Activated naive CD8-positive, alpha-beta T cell treated with anti-CD3 and anti-CD28 coated beads for 36 hours (primary cell): ENCODE measurements at regions not wholly inside any gene's neighbourhood (a gene's known extent, or its start where the extent isn't known, plus 50 kb on each side); places are given as distances from the start of the nearest gene placed in this dataset.

Source experiments
- DNase-seq: peaks from one replicate; pipeline ENCODE4 v3.0.0; 2021
- H3K27ac Mint-ChIP-seq: one replicate; pipeline ENCODE4 v1.8.0; 2022; ENCODE audit warnings: mild to moderate bottlenecking, moderate library complexity, mixed read lengths
- H3K27me3 Mint-ChIP-seq: one replicate; pipeline ENCODE4 v1.8.0; 2022; ENCODE audit warnings: mild to moderate bottlenecking, mixed read lengths
- H3K36me3 Mint-ChIP-seq: one replicate; pipeline ENCODE4 v1.8.0; 2021; ENCODE audit warnings: mild to moderate bottlenecking, mixed read lengths
- H3K4me1 Mint-ChIP-seq: one replicate; pipeline ENCODE4 v1.8.0; 2021; ENCODE audit warnings: mixed read lengths
- H3K4me3 Mint-ChIP-seq: one replicate; pipeline ENCODE4 v1.8.0; 2022; ENCODE audit warnings: mild to moderate bottlenecking, moderate library complexity, mixed read lengths
- H3K9me3 Mint-ChIP-seq: one replicate; pipeline ENCODE4 v1.8.0; 2022; ENCODE audit warnings: mixed read lengths

- no peak overlapping the region for H3K27ac Mint-ChIP-seq
- H3K36me3 Mint-ChIP-seq = no peaks in the 10 kb centered on the region
- H3K4me1 Mint-ChIP-seq = peaks cover 2% of the 10 kb centered on the region
- no peak overlapping the region for H3K4me3 Mint-ChIP-seq
- DNase-seq = no peak
- H3K27me3 Mint-ChIP-seq = no peaks in the 10 kb centered on the region
- H3K9me3 Mint-ChIP-seq = no peaks in the 10 kb centered on the region
Observed at GRCh38 chr2:236342507-236342906, 78.3 kb upstream of the ASB18 start.

GRCh38 chr2:236342951-236343350, 78.7 kb upstream of the ASB18 start:
- peaks cover 2% of the 10 kb centered on the region for H3K4me1 Mint-ChIP-seq

GRCh38 chr2:236343400-236344161, 79.4 kb upstream of the ASB18 start:
- Mint-ChIP-seq H3K27ac (no peak overlapping the region), H3K27me3 (peaks cover 3% of the 10 kb centered on the region), H3K4me3 (no peak overlapping the region), H3K36me3 (no peaks in the 10 kb centered on the region), H3K4me1 (peaks cover 2% of the 10 kb centered on the region), H3K9me3 (no peaks in the 10 kb centered on the region)
- no peak for DNase-seq

More at GRCh38 chr2:236342951-236343350, 78.7 kb upstream of the ASB18 start:
- Mint-ChIP-seq H3K27ac (no peak overlapping the region), H3K36me3 (no peaks in the 10 kb centered on the region), H3K27me3 (no peaks in the 10 kb centered on the region), H3K9me3 (no peaks in the 10 kb centered on the region), H3K4me3 (no peak overlapping the region)
- no peak for DNase-seq

GRCh38 chr2:236344446-236344845, 80.2 kb upstream of the ASB18 start:
- Mint-ChIP-seq H3K9me3 (no peaks in the 10 kb centered on the region), H3K27me3 (peaks cover 3% of the 10 kb centered on the region), H3K27ac (no peak overlapping the region), H3K36me3 (no peaks in the 10 kb centered on the region), H3K4me3 (no peak overlapping the region), H3K4me1 (no peaks in the 10 kb centered on the region)
- DNase-seq = no peak

- Mint-ChIP-seq H3K9me3 (no peaks in the 10 kb centered on the region), H3K27ac (no peak overlapping the region), H3K4me1 (no peaks in the 10 kb centered on the region), H3K4me3 (no peak overlapping the region), H3K27me3 (peaks cover 3% of the 10 kb centered on the region), H3K36me3 (no peaks in the 10 kb centered on the region)
- no peak for DNase-seq
Observed at GRCh38 chr2:236345081-236345714, 81.0 kb upstream of the ASB18 start.

GRCh38 chr2:236346366-236346765, 82.2 kb upstream of the ASB18 start:
- H3K36me3 Mint-ChIP-seq = no peaks in the 10 kb centered on the region
- H3K27me3 Mint-ChIP-seq = peaks cover 3% of the 10 kb centered on the region
- H3K27ac Mint-ChIP-seq = no peak overlapping the region
- H3K4me3 Mint-ChIP-seq = no peak overlapping the region
- no peak for DNase-seq
- H3K9me3 Mint-ChIP-seq = no peaks in the 10 kb centered on the region
- no peaks in the 10 kb centered on the region for H3K4me1 Mint-ChIP-seq

- Mint-ChIP-seq H3K4me1 (peaks cover 2% of the 10 kb centered on the region), H3K36me3 (no peaks in the 10 kb centered on the region), H3K4me3 (no peak overlapping the region), H3K27me3 (peaks cover 8% of the 10 kb centered on the region), H3K27ac (no peak overlapping the region), H3K9me3 (no peaks in the 10 kb centered on the region)
- DNase-seq = no peak
Observed at GRCh38 chr2:236348279-236348678, 84.1 kb upstream of the ASB18 start.

GRCh38 chr2:236348976-236349375, 84.8 kb upstream of the ASB18 start:
- no peak for DNase-seq
- Mint-ChIP-seq H3K27me3 (peaks cover 8% of the 10 kb centered on the region), H3K36me3 (no peaks in the 10 kb centered on the region), H3K9me3 (no peaks in the 10 kb centered on the region), H3K4me1 (peaks cover 2% of the 10 kb centered on the region), H3K4me3 (no peak overlapping the region), H3K27ac (no peak overlapping the region)

GRCh38 chr2:236350426-236350825, 86.2 kb upstream of the ASB18 start:
- no peak overlapping the region for H3K27ac Mint-ChIP-seq
- peaks cover 8% of the 10 kb centered on the region for H3K27me3 Mint-ChIP-seq
- no peak for DNase-seq
- no peak overlapping the region for H3K4me3 Mint-ChIP-seq
- peaks cover 2% of the 10 kb centered on the region for H3K4me1 Mint-ChIP-seq
- no peaks in the 10 kb centered on the region for H3K36me3 Mint-ChIP-seq
- no peaks in the 10 kb centered on the region for H3K9me3 Mint-ChIP-seq

GRCh38 chr2:236351966-236352525, 87.8 kb upstream of the ASB18 start:
- Mint-ChIP-seq H3K4me1 (peaks cover 2% of the 10 kb centered on the region), H3K27me3 (peaks cover 8% of the 10 kb centered on the region), H3K27ac (no peak overlapping the region), H3K9me3 (no peaks in the 10 kb centered on the region), H3K36me3 (no peaks in the 10 kb centered on the region), H3K4me3 (no peak overlapping the region)
- DNase-seq = no peak

- Mint-ChIP-seq H3K4me3 (no peak overlapping the region), H3K27ac (no peak overlapping the region), H3K4me1 (peaks cover 2% of the 10 kb centered on the region), H3K9me3 (no peaks in the 10 kb centered on the region), H3K27me3 (peaks cover 8% of the 10 kb centered on the region), H3K36me3 (no peaks in the 10 kb centered on the region)
- no peak for DNase-seq
Observed at GRCh38 chr2:236352761-236353593, 88.8 kb upstream of the ASB18 start.

GRCh38 chr2:236353594-236353942, 89.4 kb upstream of the ASB18 start:
- H3K36me3 Mint-ChIP-seq = no peaks in the 10 kb centered on the region
- H3K4me1 Mint-ChIP-seq = peaks cover 2% of the 10 kb centered on the region
- no peak overlapping the region for H3K27ac Mint-ChIP-seq
- DNase-seq = no peak
- H3K9me3 Mint-ChIP-seq = no peaks in the 10 kb centered on the region
- no peak overlapping the region for H3K4me3 Mint-ChIP-seq
- H3K27me3 Mint-ChIP-seq = peaks cover 5% of the 10 kb centered on the region

GRCh38 chr2:236354056-236354940, 90.1 kb upstream of the ASB18 start:
- Mint-ChIP-seq H3K4me1 (peaks cover 4% of the 10 kb centered on the region), H3K9me3 (no peaks in the 10 kb centered on the region), H3K27ac (no peak overlapping the region), H3K36me3 (no peaks in the 10 kb centered on the region), H3K27me3 (peaks cover 5% of the 10 kb centered on the region), H3K4me3 (no peak overlapping the region)
- no peak for DNase-seq

- Mint-ChIP-seq H3K27ac (no peak overlapping the region), H3K4me1 (peaks cover 11% of the 10 kb centered on the region), H3K9me3 (no peaks in the 10 kb centered on the region), H3K27me3 (peaks cover 5% of the 10 kb centered on the region), H3K4me3 (no peak overlapping the region), H3K36me3 (no peaks in the 10 kb centered on the region)
- DNase-seq = no peak
Observed at GRCh38 chr2:236354973-236355595, 90.9 kb upstream of the ASB18 start.
